SJSA1 (cell line): ENCODE measurements at regions not wholly inside any gene's neighbourhood (a gene's known extent, or its start where the extent isn't known, plus 50 kb on each side); places are given as distances from the start of the nearest gene placed in this dataset.

Experiments used
- DNase-seq, 2 experiments: peaks; one replicate each; pipeline ENCODE4 v3.0.0-alpha.2; 2015 to 2020; ENCODE audit warnings: low spot score in 2 of 2, low read depth in 1 of 2
- H3K27ac ChIP-seq: fragments of 250-450 bp; sonication (Bioruptor Pico); 2 replicates; pipeline ENCODE4 v1.5.1; 2020; ENCODE audit warnings: mild to moderate bottlenecking, moderate library complexity
- H3K27me3 ChIP-seq: fragments of 250-450 bp; sonication (Bioruptor Pico); replicated peaks from 2 replicates; pipeline ENCODE4 v1.5.1; 2020; ENCODE audit warnings: mild to moderate bottlenecking, moderate library complexity
- H3K36me3 ChIP-seq: fragments of 250-450 bp; sonication (Bioruptor Pico); 2 replicates; pipeline ENCODE4 v1.5.1; 2020; ENCODE audit warnings: mild to moderate bottlenecking
- H3K4me1 ChIP-seq: fragments of 250-450 bp; sonication (Bioruptor Pico); replicated peaks from 2 replicates; pipeline ENCODE4 v1.6.1; 2021; ENCODE audit warnings: mild to moderate bottlenecking
- H3K4me3 ChIP-seq: fragments of 250-450 bp; sonication (Bioruptor Pico); 2 replicates; pipeline ENCODE4 v1.5.1; 2020; ENCODE audit warnings: mild to moderate bottlenecking
- H3K9me3 ChIP-seq: fragments of 250-450 bp; sonication (Bioruptor Pico); replicated peaks from 2 replicates; pipeline ENCODE4 v1.5.1; 2020; ENCODE audit warnings: mild to moderate bottlenecking

DNA sequence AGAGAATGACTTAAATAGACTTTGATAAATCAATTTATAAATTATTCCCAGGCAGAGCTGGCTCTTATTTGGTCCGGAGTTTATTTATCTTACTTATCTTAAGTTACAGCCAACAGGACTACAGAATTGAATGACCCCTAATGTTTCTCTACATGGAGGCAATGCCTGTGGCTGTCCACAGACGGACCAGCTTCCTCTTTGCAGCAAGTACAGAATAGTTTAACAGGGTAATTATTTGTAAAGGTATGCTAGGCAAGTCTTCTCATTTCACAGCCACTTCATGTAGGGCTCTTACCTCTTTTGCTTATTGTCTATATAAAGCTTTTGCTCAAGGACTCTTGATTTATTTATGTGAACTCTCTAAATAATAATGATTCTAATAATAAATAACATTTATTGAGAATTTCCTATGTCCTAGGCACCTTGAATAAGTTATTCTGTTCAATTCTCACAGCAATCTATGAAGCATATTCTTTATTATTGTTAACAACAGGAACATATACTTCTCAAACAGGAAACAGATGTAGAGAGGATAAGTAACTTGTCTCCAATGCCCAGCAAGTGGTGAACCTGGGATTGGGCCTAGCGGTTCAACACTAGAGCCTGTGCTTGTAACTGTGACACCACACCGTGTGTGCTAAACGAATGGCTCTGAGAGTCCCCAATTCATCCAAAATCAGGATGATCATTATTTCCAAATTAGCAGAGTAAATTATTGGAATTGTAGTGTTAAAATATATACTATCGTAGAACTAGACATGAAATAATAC, 58.8 kb upstream of the NXPH2 start:
- no peaks in the 10 kb centered on the region for H3K27me3 ChIP-seq
- no peaks in the 10 kb centered on the region for H3K9me3 ChIP-seq
- no peaks in the 10 kb centered on the region for H3K36me3 ChIP-seq
- no peak overlapping the region for H3K27ac ChIP-seq
- no peak for DNase-seq
- H3K4me3 ChIP-seq = no peak overlapping the region
- H3K4me1 ChIP-seq = no peaks in the 10 kb centered on the region

- Histone ChIP-seq H3K27ac (no peak overlapping the region), H3K4me3 (no peak overlapping the region), H3K27me3 (no peaks in the 10 kb centered on the region), H3K9me3 (no peaks in the 10 kb centered on the region), H3K4me1 (no peaks in the 10 kb centered on the region), H3K36me3 (no peaks in the 10 kb centered on the region)
- no peak for DNase-seq
Measured at GRCh38 chr2:138831691-138832090, 51.5 kb upstream of the NXPH2 start.

DNA sequence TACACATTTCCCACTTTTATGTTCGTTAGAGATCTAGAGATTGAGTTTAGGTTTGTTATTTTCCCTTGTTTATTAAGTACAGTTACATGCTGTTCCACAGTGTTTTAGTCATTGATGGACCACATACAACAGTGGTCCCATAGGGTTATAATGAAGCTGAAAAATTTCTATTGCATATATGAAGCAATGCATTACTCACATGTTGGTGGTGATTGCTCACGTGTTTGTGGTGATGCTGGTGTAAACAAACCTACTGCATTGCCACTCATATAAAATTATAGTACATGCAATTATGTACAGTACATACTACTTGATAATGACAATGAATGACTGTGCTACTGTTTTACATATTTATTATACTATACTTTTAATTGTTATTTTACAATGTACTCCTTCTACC, 51.0 kb upstream of the NXPH2 start:
- Histone ChIP-seq H3K9me3 (no peaks in the 10 kb centered on the region), H3K4me1 (no peaks in the 10 kb centered on the region), H3K27me3 (no peaks in the 10 kb centered on the region), H3K27ac (no peak overlapping the region), H3K36me3 (no peaks in the 10 kb centered on the region), H3K4me3 (no peak overlapping the region)
- no peak for DNase-seq

DNA sequence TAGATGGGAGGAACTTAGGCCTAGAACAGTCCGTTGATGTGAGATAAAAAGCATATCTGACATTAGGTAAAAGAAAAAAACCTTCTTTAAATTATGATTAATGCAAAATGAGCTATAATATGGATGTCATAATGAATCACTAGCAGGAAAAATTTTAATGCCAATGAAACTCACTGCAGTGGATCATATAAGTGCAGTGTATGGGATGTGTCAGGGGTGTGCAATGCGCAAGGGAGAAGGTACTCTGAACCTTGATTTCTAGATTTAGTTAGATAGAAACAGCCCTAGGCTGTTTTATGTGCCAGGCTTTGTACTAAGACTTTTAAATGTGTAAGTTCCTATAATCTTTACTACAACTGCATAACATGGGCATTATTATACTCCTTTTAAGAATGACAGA, 50.4 kb upstream of the NXPH2 start:
- Histone ChIP-seq H3K27me3 (no peaks in the 10 kb centered on the region), H3K9me3 (no peaks in the 10 kb centered on the region), H3K27ac (no peak overlapping the region), H3K4me1 (no peaks in the 10 kb centered on the region), H3K4me3 (no peak overlapping the region), H3K36me3 (no peaks in the 10 kb centered on the region)
- DNase-seq = no peak
